Medulla oblongata (tissue), 1 donor: ENCODE measurements at regions not wholly inside any gene's neighbourhood (a gene's known extent, or its start where the extent isn't known, plus 50 kb on each side); places are given as distances from the start of the nearest gene placed in this dataset.

Experiments used
- DNase-seq: peaks from one replicate; pipeline ENCODE4 v3.0.0-alpha.2; 2015; ENCODE audit errors: extremely low spot score

- no peak for DNase-seq
Observed at GRCh38 chr1:29784276-29785136, 548.2 kb downstream of the PTPRU start.

GRCh38 chr1:29783508-29784275 lies 547.4 kb downstream of the PTPRU start:
- DNase-seq = no peak

GRCh38 chr1:29782846-29783507 lies 546.7 kb downstream of the PTPRU start:
- DNase-seq = no peak

GRCh38 chr1:29779146-29779545 lies 542.8 kb downstream of the PTPRU start:
- DNase-seq = no peak

GRCh38 chr1:29777522-29777921 lies 541.2 kb downstream of the PTPRU start:
- no peak for DNase-seq

GRCh38 chr1:29774355-29774754 lies 538.0 kb downstream of the PTPRU start:
- no peak for DNase-seq

GRCh38 chr1:29772584-29773100 lies 536.3 kb downstream of the PTPRU start:
- no peak for DNase-seq

- DNase-seq = no peak
Observed at GRCh38 chr1:29767769-29768425, 531.6 kb downstream of the PTPRU start.

GRCh38 chr1:29767088-29767685 lies 530.9 kb downstream of the PTPRU start:
- no peak for DNase-seq

- DNase-seq = no peak
Observed at GRCh38 chr1:29762635-29763034, 526.3 kb downstream of the PTPRU start.

GRCh38 chr1:29761159-29761928 lies 525.0 kb downstream of the PTPRU start:
- no peak for DNase-seq

- no peak for DNase-seq
Observed at GRCh38 chr1:29760067-29760564, 523.8 kb downstream of the PTPRU start.

GRCh38 chr1:29758781-29759499 lies 522.6 kb downstream of the PTPRU start:
- DNase-seq = no peak

- DNase-seq = no peak
Observed at GRCh38 chr1:29757866-29758780, 521.8 kb downstream of the PTPRU start.

- DNase-seq = no peak
Observed at GRCh38 chr1:29756901-29757725, 520.8 kb downstream of the PTPRU start.

- DNase-seq = no peak
Observed at GRCh38 chr1:29756498-29756897, 520.2 kb downstream of the PTPRU start.

- no peak for DNase-seq
Observed at GRCh38 chr1:29756085-29756484, 519.8 kb downstream of the PTPRU start.
